NCI-H524 treated with DMSO at 0.1 percent for 48 hours (cell line): ENCODE measurements at regions not wholly inside any gene's neighbourhood (a gene's known extent, or its start where the extent isn't known, plus 50 kb on each side); places are given as distances from the start of the nearest gene placed in this dataset.
"Not testable (repeated sequence)": the region's sequence is repeated elsewhere in the genome, so short reads cannot be mapped to it uniquely, and the experiment has no call there.

Experiments
- DNase-seq: peaks from one replicate; lab custom pipeline; 2025; lab: John Stamatoyannopoulos, UW

- DNase-seq, result no peak
These were observed 683.6 kb downstream of the NUP35 start for GRCh38 chr2:183807870-183808269.

DNA sequence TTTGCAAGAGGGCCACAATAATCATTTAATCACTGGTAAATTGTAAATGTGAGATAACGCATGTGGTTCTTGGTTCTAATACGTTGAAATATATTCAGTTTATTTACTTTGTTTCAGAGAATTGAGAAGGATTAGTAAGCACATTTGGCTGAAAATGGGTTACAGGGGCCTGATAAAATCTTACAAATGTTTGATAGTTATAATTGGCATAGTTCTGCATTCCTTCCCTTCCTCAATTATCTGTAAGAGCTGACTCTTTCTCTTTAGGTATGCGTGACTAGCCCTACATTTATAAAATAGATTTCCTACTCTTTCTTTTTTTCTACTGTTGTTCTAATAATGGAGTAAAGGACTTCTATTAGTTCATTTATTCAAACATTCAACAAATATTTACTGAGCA, 685.2 kb downstream of the NUP35 start:
- no peak for DNase-seq

DNA sequence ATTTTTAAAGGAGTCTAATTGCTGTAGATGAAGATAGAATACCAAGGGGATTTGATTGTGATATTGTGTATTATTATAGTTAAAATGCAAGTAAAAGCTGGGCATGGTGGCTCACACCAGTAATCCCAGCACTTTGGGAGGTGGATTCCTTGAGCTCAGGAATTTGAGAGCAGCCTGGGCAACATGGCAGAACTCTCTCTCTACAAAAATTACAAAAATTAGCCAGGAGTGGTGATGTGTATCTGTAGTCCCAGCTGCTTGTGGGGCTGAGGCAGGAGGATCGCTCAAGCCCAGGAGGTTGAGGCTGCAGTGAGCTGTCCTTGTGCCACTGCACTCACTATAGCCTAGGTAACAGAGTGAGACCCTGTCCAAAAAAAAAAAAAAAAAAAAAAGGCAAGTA, 687.0 kb downstream of the NUP35 start:
- no peak for DNase-seq

GRCh38 chr2:183812091-183812490, 687.8 kb downstream of the NUP35 start:
- DNase-seq, result no peak

DNA sequence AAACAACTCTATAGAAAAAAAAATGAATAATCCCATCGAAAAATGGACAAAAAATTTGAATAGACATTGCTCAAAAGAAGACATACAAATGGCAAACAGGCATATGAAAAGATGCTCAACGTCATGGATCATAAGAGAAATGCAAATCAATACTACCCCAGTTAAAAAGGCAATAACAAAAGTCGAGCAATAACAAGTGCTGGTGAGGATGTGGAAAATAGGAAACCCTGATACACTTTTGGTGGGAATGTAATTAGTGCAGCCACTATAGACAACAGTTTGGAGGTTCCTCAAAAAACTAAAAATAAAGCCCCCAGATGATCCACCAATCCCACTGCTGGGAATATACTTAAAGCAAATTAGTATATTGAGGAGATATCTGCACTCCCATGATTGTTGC, 701.5 kb downstream of the NUP35 start:
- no peak for DNase-seq

DNA sequence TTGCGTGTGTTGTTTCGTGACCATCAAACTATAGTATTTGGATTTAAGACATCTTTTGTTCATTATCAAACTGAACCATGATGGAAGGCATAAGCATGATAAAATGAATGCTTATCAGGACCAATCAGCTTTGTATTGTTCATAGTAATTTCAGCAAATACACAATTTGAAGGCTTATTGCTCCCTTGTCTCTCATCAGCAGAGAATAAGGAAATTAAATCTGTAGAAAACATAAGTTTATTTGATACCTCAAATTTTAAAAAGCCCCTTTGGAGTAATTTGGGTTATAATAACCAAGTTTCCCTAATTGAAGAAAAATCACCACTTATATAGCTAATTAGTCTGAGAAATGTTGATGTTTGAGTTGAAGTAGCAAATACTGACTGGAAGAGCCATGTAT, 705.7 kb downstream of the NUP35 start:
- DNase-seq, result no peak

DNA sequence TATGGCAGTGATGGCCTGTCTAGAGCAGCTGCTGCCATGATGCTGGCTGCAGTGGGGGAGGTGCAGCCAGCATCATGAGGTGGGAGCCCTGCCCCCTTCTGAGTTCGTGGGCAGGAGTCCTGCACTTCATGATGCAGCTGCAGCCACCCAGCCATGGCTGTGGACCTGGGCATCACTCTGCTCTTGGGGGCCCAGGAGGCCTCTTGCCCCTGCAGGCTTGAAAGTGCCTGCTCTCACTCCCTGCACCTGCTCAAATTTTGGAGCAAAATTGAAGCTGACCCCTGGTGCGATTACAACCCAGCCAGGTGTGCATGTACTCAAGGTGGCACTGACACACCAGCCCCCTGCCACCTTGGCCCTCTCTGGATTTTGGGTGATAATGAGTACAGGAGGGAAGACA, 712.9 kb downstream of the NUP35 start:
- DNase-seq, result no peak

GRCh38 chr2:183838295-183838694, 714.1 kb downstream of the NUP35 start:
- DNase-seq, result no peak

GRCh38 chr2:183840061-183840584, 715.9 kb downstream of the NUP35 start:
- DNase-seq, result no peak

DNA sequence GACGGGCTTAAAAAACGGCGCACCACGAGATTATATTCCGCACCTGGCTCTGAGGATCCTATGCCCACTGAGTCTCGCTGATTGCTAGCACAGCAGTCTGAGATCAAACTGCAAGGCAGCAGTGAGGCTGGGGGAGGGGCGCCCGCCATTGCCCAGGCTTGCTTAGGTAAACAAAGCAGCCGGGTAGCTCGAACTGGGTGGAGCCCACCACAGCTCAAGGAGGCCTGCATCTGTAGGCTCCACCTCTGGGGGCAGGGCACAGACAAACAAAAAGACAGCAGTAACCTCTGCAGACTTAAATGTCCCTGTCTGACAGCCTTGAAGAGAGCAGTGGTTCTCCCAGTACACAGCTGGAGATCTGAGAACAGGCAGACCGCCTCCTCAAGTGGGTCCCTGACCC, 725.6 kb downstream of the NUP35 start:
- DNase-seq, result not testable (repeated sequence)

- no peak for DNase-seq
These were observed 734.9 kb downstream of the NUP35 start for GRCh38 chr2:183859129-183859528.

DNA sequence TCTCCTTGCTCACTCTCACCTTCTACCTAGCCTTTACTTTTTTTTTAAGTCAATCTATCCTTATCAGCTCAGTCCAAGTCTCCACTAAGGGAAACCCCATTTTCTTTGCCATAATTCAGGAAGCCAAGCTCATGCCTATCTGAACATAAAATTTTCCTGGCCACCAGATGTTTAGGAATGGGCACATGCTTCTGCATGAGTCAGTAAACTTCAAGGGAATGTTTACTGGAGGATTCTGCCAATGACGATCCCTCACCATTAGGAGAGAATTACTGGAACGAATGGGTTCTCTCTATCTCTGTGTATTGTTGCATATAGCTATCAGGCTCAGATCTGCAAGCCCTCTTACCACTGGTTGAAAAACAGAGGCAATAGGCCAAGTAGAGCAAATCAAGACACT, 731.7 kb upstream of the ZNF804A start:
- no peak for DNase-seq

GRCh38 chr2:183867206-183867605, 731.1 kb upstream of the ZNF804A start:
- no peak for DNase-seq

GRCh38 chr2:183868153-183868552, 730.2 kb upstream of the ZNF804A start:
- DNase-seq, result no peak

- no peak for DNase-seq
These were observed 729.6 kb upstream of the ZNF804A start for GRCh38 chr2:183868707-183869106.

DNA sequence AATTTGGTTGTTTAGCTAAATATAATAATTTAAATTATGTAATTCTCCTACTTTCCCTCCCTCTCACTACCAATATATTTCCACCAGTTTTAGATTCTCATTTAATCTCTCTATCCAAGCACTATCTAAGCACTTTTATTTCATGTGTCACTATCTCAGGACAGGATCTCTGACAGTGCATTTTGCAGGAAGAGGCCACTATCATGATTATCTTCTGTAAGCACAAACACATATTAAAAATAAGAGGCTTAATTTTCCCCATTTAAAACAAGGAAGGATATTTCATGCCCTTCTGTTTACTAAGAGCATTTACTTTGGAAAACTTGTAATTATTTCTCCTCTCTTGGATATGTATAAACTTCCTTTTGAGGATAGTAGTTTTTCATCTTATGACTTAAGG, 726.2 kb upstream of the ZNF804A start:
- DNase-seq, result no peak

DNA sequence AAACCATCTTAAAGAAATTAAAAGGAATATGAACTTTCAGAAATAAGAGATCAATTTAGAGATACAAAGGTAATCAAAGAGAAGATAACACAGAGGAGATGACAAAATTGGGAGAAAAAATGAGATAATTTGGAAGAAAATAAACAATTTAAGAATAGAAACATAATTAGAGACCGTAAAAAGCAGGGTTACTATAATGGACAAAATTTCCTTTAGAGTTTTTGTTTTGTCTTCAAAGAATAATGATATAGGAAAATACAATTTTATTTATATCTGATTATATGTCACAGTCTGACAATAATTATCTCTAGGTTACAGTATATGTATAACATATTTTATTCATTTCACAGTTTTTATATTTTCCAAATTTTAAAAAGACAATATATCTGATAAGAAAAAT, 716.4 kb upstream of the ZNF804A start:
- DNase-seq, result no peak

GRCh38 chr2:183892315-183892941, 705.9 kb upstream of the ZNF804A start:
- no peak for DNase-seq

- DNase-seq, result no peak
These were observed 699.7 kb upstream of the ZNF804A start for GRCh38 chr2:183898641-183899040.

GRCh38 chr2:183901931-183902330, 696.4 kb upstream of the ZNF804A start:
- DNase-seq, result no peak

- no peak for DNase-seq
These were observed 695.3 kb upstream of the ZNF804A start for GRCh38 chr2:183903026-183903425.

DNA sequence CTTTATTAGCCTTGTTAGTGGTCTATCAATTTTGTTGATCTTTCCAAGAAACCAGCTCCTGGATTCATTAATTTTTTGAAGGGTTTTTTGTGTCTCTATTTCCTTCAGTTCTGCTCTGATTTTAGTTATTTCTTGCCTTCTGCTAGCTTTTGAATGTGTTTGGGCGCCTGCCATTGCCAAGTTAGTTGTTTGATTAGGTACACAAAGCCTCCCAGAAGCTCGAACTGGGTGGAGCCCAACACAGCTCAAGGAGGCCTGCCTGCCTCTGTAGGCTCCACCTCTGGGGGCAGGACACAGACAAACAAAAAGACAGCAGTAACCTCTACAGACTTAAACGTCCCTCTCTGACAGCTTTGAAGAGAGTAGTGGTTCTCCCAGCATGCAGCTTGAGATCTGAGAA, 682.3 kb upstream of the ZNF804A start:
- not testable (repeated sequence) for DNase-seq

- DNase-seq, result no peak
These were observed 679.2 kb upstream of the ZNF804A start for GRCh38 chr2:183919167-183919566.

GRCh38 chr2:183919926-183920325, 678.4 kb upstream of the ZNF804A start:
- DNase-seq, result no peak
